Activated naive CD4-positive, alpha-beta T cell (primary cell): ENCODE measurements at regions not wholly inside any gene's neighbourhood (a gene's known extent, or its start where the extent isn't known, plus 50 kb on each side); places are given as distances from the start of the nearest gene placed in this dataset.
A peak's percentile ranks its signal among the peaks of the same experiment; 100 is the strongest.

Experiments used
- DNase-seq, 4 experiments: peaks; one replicate each; lab custom pipeline; 2025; lab: John Stamatoyannopoulos, UW

GRCh38 chr10:2949948-2950354 is 117.4 kb upstream of the PFKP start:
- DNase-seq = no peak

GRCh38 chr10:2949221-2949947 is 118.0 kb upstream of the PFKP start:
- DNase-seq = no peak

GRCh38 chr10:2948127-2948854 is 119.1 kb upstream of the PFKP start:
- DNase-seq = no peak

- no peak for DNase-seq
Observed at GRCh38 chr10:2944788-2945187, 122.6 kb upstream of the PFKP start.

GRCh38 chr10:2943932-2944614 is 123.3 kb upstream of the PFKP start:
- no peak for DNase-seq

- no peak for DNase-seq
Observed at GRCh38 chr10:2942938-2943337, 124.4 kb upstream of the PFKP start.

- no peak for DNase-seq
Observed at GRCh38 chr10:2938869-2939268, 128.5 kb upstream of the PFKP start.

- DNase-seq = no peak
Observed at GRCh38 chr10:2936816-2937215, 130.5 kb upstream of the PFKP start.

- DNase-seq = no peak
Observed at GRCh38 chr10:2935647-2936386, 131.5 kb upstream of the PFKP start.

- DNase-seq = no peak
Observed at GRCh38 chr10:2933924-2934323, 133.4 kb upstream of the PFKP start.

GRCh38 chr10:2933519-2933918 is 133.8 kb upstream of the PFKP start:
- DNase-seq = no peak

- DNase-seq = no peak
Observed at GRCh38 chr10:2933071-2933470, 134.3 kb upstream of the PFKP start.

- no peak for DNase-seq
Observed at GRCh38 chr10:2929480-2930258, 137.7 kb upstream of the PFKP start.

- DNase-seq = peak in 2 of 4 experiments; percentile 16 to 31
Observed at GRCh38 chr10:2927958-2928840, 139.1 kb upstream of the PFKP start.

- DNase-seq = no peak
Observed at GRCh38 chr10:2926918-2927660, 140.3 kb upstream of the PFKP start.

GRCh38 chr10:2925631-2926030 is 141.7 kb upstream of the PFKP start:
- no peak for DNase-seq

- DNase-seq = no peak
Observed at GRCh38 chr10:2924431-2924830, 142.9 kb upstream of the PFKP start.

GRCh38 chr10:2921956-2922680 is 145.2 kb upstream of the PFKP start:
- DNase-seq = no peak

- no peak for DNase-seq
Observed at GRCh38 chr10:2920637-2921036, 146.7 kb upstream of the PFKP start.
